ENCODE measurements at regions not wholly inside any gene's neighbourhood (a gene's known extent, or its start where the extent isn't known, plus 50 kb on each side); places are given as distances from the start of the nearest gene placed in this dataset.

DNA sequence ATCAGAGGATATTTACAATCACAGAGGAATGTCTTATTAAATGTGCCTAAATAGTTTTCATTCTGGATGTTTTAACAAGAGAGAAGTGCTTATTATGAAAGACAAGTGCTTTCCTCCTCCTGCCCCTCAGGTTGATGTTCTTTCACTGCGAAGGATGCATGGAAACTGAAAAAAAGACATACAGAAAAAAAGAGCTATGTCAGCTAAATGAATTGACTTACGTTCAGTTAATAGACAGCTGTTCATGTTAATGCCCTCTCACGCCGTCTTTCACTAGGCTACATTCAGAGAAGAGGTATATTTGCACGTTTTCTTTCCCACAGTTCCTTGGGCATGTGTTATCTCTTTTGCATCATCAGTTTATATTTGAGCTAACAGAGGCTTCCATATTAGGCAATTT lies 821.8 kb upstream of the PCDH9 start:
- TF ChIP-seq TAF1 (IDR thresholded peaks at IDR 0.05; ENCODE audit: low read depth, low read length) (no peak), ATF2 (IDR thresholded peaks at IDR 0.05; ENCODE audit: low read length) (no peak), CTCF (IDR thresholded peaks at IDR 0.05; ENCODE audit: control extremely low read depth in 1 of 3, insufficient read depth in 1 of 3, low read depth in 1 of 3, low read length in 3 of 3) (no peak), RFX5 (IDR thresholded peaks at IDR 0.05; ENCODE audit: borderline replicate concordance, low read depth, low read length) (no peak), KDM4A (IDR thresholded peaks at IDR 0.05; ENCODE audit: low read depth, low read length, severe bottlenecking) (no peak), CREB1 (IDR thresholded peaks at IDR 0.05) (no peak), USF2 (IDR thresholded peaks at IDR 0.05; ENCODE audit: low read length) (no peak), MAX (IDR thresholded peaks at IDR 0.05) (no peak), CEBPB (IDR thresholded peaks at IDR 0.05; ENCODE audit: low read depth, low read length) (no peak), EZH2 (IDR thresholded peaks at IDR 0.05; ENCODE audit: low read depth, low read length, severe bottlenecking) (no peak)
- TF ChIP-seq, protein P1, sequence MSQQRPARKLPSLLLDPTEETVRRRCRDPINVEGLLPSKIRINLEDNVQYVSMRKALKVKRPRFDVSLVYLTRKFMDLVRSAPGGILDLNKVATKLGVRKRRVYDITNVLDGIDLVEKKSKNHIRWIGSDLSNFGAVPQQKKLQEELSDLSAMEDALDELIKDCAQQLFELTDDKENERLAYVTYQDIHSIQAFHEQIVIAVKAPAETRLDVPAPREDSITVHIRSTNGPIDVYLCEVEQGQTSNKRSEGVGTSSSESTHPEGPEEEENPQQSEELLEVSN (IDR thresholded peaks at IDR 0.05) = no peak

Data from H1 (cell line).